SIG-M5 (cell line): ENCODE measurements at regions not wholly inside any gene's neighbourhood (a gene's known extent, or its start where the extent isn't known, plus 50 kb on each side); places are given as distances from the start of the nearest gene placed in this dataset.
"Not testable (repeated sequence)": the region's sequence is repeated elsewhere in the genome, so short reads cannot be mapped to it uniquely, and the experiment has no call there.

ENCODE experiments used
- DNase-seq: peaks from one replicate; lab custom pipeline; 2025; lab: John Stamatoyannopoulos, UW

- DNase-seq, result not testable (repeated sequence)
Measured at GRCh38 chr6:11452106-11452505, 85.4 kb upstream of the TMEM170B start.

DNA sequence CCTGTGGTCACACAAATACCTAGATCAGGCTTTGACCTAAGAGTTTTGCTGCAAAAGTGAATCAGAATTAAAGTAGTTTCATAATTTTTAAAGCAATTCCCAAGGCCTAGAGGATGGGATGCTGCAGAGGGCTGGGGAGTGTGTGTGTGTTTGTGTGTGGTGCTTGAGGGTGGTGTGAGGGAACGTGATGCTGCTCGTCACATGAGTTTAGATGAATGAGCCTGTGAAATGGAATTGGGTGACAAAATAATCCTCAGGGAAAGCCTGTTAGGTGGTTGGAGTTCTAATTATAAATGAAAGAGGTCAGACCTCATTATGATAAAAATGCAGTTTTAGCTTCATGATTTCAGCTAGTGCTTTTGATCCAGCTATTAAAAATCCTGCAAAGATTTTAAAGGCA is 87.5 kb upstream of the TMEM170B start:
- no peak for DNase-seq

GRCh38 chr6:11449408-11449807 is 88.1 kb upstream of the TMEM170B start:
- no peak for DNase-seq

DNA sequence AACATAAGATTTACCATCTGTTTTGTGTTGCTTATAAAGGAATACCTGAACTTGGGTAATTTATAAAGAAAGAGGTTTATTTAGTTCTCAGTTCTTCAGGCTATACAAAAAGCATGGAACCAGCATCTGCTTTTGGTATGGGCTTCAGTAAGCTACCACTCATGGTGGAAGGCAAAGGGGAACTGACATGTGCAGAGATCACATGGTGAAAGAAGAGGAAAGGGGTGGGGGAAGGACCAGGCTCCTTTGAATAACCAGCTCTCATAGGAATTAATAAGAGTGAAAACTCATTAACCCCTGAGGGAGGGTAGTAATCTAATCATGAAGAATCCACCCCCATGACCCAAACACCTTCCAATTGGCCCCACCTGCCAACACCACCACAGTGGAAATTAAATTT is 89.5 kb upstream of the TMEM170B start:
- DNase-seq, result no peak

DNA sequence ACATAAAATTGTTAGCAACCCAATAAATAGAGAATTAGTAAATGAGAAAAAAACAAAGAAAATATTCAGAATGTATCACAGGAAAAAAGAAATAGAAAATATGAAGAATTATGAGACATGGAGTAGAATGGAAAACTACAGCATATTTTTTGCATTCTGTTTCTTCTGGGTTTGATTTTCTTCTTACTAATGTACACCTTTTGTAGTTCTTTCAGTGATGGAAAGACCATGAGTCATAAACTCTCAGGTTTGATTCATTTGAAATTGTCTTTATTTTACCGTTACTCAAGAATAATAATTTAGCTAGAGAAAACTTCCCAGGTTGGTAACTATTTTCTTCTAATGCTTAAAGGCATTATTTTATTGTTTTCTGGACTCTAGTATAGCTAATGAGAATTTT is 90.3 kb upstream of the TMEM170B start:
- DNase-seq, result no peak

GRCh38 chr6:11445146-11445545 is 92.4 kb upstream of the TMEM170B start:
- no peak for DNase-seq

- not testable (repeated sequence) for DNase-seq
Measured at GRCh38 chr6:11443125-11443524, 94.4 kb upstream of the TMEM170B start.

DNA sequence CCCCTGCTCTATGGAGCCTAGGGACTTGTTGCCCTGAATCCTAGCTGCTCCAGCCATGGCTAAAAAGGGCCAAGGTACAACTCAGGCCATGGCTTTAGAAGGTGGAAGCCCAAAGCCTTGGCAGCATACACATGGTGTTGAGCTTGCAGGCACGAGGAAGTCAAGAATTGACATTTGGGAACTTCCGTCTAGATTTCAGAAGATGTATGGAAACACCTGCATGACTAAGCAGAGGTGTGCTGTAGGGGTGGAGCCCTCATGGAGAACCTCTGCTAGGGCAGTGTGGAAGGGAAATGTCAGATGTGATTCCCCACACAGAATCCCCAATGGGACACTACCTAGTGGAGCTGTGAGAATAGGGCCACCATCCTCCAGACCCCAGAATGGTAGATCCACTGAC is 95.1 kb upstream of the TMEM170B start:
- no peak for DNase-seq

DNA sequence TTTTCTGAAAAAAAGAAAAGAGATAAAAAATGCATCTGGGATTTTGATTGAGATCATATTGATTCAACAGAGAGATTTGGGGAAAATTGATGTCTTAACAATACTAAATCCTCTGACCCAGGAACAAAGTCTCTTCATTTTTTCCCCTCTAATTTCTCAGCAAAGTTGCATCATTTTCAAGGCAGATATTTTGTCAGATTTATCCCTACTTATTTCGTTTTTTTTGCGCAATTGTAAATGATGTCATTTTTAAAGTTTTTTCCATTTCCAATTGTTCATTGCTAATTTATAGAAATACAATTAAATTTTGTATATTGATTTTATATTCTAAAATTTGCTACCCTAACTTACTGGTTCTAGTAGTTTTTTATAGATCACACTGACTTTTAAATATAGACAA is 97.7 kb upstream of the TMEM170B start:
- DNase-seq, result no peak

DNA sequence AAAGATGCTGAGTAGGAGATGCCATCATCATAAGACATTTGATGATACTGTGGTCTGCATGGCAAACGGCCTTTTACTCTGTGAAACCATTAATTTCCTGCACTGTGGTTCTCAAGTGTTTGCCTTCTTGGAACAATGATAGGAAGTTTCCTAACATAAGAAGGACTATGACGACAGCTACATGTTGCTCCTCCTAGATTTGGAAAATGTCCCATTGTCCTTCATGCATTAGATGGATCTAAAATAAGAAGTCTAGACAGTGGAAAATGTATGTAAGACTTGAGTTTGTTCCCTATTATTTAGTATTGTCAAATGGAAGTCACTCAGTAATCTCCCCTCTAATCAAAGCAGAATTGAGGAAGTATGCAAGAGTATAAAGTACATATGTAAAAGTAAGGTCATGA is 98.5 kb upstream of the TMEM170B start:
- DNase-seq, result no peak

- DNase-seq, result no peak
Measured at GRCh38 chr6:11437824-11438459, 99.6 kb upstream of the TMEM170B start.

GRCh38 chr6:11436508-11437096 is 100.9 kb upstream of the TMEM170B start:
- DNase-seq, result no peak

DNA sequence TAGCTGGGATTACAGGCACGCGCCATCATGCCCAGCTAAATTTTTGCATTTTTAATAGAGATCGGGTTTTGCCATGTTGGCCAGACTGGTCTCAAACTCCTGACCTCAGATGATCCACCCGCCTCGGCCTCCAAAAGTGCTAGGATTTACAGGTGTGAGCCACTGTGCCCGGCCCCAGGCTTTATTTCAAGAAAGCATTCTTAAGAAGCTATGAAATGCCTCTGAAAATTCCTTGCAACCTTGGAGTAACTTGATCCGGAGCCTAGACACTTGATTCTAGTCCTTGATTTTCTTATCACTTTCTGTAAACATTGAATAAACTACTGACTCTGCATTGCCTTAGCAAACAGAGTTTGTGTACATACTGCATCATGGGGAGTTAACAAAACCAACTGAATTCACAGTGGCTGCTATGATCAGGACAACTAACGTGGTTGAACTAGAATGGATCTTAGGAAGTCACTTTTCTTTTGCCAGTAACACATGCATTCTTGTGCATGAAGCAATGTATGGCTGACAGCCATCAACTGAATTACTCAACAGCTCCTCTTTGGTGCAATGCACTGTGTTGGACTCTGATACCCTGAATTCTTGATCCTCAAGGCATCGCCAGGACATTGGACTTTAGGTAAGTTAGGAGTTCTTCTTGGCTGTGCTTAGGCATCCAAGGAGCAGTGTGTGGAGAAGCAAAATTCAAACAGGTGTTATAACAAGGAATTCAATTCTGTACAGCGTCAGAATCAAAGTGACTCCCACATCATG is 102.8 kb upstream of the TMEM170B start:
- no peak for DNase-seq

DNA sequence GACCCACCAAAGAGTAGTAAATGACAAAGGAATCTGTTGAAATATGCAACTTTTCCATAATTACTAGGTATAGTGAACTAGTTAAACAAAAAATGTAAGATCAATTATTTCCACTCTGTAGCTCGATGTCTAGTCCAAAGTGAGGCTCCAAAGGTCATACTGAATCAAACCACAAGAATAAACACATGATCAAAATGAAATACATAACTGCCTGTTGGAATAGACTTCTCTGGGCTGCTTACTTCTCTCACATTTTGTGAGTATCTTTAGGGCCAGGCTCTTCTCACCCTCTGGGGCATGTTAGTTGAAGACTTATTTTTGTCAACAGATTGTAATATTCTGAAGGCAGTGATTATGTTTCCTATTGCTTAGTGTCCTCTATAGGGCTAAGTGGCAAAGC is 103.7 kb upstream of the TMEM170B start:
- no peak for DNase-seq

DNA sequence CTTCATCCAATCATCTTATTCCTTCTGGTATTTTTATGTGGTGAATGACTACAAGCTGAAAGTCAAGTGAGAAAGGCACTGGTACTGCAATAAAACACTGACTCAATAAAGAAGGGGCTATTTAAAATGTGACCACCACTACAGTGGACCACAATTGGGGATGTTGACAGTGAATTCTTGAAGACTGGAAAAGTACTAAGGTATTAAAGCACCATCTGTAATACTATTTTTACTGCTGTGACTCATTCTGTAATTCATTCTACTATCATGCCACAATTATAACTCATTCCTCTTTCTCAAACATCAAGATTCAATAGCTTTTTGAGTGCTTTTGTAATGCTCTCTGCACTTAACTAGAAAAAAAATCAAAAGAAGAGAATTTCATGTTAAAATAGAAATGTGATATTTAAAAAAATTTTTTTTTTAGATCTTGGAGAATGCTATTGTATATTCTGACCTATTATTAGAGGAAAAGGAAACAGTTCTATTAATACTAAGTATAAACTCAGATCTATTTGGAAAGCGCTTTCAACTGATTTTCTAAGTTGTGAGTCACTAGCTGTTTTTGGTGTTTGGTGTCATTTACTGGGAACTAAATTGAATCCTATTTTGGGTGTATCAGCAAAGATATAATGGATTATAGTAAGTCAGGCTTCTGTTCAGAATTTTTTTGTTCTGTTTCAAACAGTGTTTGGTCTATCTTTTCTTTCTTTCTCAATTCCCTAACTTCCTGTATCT is 104.7 kb upstream of the TMEM170B start:
- no peak for DNase-seq

GRCh38 chr6:11432091-11432490 is 105.5 kb upstream of the TMEM170B start:
- no peak for DNase-seq

DNA sequence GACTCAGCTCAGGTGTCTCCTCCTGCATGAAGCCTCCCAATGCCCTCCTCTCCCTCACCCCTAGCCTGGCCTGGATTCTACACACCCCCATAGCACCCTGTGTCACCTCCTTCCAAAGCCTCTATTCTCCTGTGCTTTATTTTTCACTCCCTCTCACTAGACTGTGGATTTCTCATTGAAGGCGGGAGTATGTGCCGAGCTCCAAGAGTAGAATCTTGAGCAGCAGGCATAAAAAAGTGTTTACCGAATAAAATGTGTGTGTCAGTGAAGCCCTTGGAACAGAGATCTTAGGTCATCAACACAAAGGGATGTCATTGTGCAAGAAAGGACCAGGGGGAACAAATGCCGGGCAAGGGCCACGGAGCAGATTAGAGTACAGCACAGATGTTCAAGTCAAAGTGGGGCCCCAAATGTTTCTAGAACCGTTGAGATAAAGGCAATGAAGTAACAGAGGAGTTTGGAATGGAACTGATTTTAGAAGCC is 106.1 kb upstream of the TMEM170B start:
- DNase-seq, result no peak

GRCh38 chr6:11430036-11430435 is 107.5 kb upstream of the TMEM170B start:
- DNase-seq, result no peak

GRCh38 chr6:11429577-11429976 is 108.0 kb upstream of the TMEM170B start:
- DNase-seq, result no peak

DNA sequence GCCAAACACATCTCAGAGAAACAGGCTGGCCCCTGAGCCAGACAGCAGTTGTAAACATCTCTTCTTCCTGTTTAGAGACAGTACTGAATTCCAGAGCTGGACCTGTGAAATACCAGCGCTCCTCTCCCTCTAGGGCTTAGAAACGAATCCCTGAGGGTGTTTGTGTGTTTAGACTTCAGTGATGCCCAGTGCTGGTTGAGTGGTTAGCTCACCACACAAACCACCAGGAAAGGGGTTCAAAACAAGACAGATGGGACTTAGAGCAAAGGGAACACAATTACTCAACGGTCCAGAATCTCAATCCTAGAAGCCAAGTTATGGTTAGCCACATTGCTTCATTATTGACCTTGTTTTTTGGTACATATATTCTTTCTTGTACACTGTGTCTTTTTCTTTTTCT is 108.7 kb upstream of the TMEM170B start:
- no peak for DNase-seq

- DNase-seq, result no peak
Measured at GRCh38 chr6:11428371-11428770, 109.2 kb upstream of the TMEM170B start.

DNA sequence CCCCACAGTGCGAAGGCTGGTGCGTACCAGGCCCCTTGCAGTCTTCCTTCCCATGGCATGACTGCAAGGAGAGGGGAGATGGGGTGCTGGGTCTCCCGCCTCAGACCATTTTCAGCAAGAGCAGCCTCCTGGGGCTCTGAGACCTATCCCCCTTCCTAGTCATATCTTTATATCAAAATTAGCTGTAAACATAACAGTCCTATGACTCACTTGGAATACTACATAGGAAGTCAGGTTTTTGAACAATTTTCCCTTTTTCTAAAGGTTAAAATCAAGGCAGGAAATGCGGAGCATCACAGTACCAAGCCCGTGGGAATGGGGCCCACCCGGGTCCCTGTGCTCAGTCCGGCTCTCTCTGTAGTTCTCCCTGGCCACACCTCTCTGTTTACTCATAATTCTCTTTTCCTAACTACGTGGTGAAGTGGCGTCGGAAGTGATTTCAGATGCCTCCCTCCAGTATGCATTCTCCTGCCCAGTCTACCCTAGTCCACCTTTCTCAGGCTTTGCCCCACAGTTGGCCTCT is 109.8 kb upstream of the TMEM170B start:
- no peak for DNase-seq
